NCI-H526 treated with DMSO at 0.1 percent for 48 hours (cell line): ENCODE measurements at regions not wholly inside any gene's neighbourhood (a gene's known extent, or its start where the extent isn't known, plus 50 kb on each side); places are given as distances from the start of the nearest gene placed in this dataset.

Experiments
- DNase-seq: peaks from one replicate; lab custom pipeline; 2025; lab: John Stamatoyannopoulos, UW

GRCh38 chr10:21326594-21327288, 198.7 kb downstream of the SKIDA1 start:
- DNase-seq = no peak

DNA sequence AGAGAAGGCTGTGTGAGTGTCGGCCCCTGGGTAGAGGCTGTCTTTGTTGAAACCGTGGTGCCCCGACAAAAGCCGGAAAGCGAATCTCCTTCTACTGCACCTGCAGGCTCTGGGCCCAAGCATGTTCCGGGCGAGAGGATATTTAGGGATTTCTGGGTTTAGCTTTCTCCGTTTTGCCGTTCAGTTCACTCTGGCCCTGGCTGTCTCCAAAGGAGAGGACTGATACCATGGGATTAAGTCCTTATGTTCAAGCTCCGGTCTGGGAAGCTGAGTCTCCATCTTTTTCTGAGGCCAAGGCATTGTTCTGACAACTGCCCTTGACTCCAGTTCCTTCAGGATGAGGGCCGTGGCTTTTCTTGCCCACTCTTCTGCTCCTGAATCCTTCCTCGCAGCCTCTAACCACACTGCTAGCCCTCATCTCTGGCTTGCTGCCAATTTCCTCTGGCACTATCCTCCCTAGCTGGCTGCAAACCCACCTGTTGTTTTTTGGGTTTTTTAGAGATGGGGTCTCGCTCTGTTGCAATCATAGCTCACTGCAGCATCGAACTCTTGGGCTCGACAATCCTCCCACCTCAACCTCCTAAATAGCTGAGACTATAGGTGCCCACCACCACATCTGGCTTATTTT, 206.8 kb downstream of the SKIDA1 start:
- no peak for DNase-seq

DNA sequence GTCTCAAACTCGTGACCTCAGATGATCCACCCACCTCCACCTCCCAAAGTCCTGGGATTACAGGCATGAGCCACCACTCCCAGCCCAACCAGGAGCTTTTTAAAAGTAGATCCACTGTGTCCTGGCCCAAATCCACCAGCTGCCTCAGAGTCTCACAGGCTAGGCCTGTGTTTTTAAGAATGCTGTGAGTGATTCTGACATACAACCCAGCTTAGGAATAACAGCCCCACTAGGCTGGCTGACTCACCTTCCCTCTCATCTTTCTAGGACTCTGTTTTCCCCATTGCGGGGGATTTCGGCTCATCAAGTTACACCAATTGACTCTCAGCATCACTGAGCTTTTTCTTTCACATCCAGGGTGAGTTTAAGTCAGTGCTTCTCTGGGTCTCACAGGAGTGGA, 207.6 kb downstream of the SKIDA1 start:
- no peak for DNase-seq

DNA sequence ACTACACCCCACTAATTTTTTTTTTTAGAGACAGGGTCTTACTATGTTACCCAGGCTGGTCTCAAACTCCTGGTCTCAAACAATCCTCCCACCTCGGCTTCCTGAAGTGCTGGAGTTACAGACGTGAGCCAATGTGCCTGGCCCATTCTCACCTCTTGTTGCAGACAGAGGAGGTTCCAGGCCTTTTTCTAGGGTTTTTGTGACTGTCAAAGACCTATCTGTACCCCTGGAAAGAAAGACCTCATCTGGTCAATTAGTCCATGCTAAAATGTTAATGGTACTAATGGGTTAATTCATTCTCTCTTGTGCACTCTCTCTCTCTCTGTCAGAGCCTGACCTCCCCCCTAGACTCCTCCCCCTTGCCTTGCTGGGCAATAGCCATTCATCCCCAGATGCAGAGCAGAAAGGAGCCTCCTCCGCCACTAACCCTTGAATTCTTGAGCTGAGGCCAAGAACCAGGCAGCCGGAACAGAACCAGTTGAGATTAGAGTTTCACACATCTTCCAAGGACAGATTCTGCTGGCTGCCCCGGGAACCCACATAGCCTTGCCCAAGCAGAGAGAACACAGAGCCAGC, 209.7 kb downstream of the SKIDA1 start:
- DNase-seq = no peak

GRCh38 chr10:21314906-21315644, 210.4 kb downstream of the SKIDA1 start:
- no peak for DNase-seq

DNA sequence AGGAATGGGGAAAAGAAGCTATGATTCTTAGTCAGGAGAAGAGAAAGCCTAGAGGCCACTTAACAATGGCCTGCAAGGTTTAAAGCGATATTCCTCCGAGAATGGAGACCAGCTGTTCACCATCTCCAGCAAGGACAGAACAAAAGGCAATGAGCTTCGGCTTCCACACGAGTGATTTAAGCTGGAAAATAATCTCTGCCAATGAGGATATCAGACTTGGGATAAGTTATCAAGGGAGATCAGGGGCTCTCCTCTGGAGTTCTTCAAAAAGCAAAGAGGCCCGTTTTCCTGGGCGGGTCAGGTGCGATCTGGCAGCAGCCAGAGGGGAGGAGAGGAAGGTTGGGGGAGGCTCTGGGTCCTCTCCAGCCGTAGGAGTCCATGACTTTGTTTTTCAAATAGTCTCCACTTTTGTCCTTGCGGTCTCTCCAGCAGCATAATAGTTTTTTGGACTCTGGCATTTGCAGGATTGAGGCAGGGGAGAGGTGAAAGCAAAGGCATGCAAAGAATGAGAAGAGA, 211.3 kb downstream of the SKIDA1 start:
- DNase-seq = no peak

GRCh38 chr10:21313691-21314090, 211.8 kb downstream of the SKIDA1 start:
- no peak for DNase-seq

GRCh38 chr10:21311426-21311825, 214.1 kb downstream of the SKIDA1 start:
- no peak for DNase-seq

DNA sequence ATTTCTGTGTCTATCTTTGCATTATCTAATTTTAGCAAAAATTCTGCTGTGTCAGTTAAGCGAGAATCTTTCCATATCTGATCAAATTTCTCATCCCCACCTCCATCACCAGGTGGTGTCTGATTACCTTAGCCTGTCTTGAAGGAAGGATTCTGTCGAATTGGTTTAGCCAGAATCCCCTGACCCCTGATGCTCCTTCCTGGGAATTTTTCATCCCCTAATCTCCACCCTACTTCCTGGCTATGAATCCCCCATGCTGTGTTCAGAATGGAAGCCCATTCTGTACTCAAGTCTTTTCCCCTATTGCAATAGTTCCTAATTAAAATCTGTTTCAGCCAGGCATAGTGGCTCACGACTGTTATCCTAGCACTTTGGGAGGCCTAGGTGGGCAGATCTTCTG, 216.1 kb downstream of the SKIDA1 start:
- no peak for DNase-seq

GRCh38 chr10:21308946-21309345, 216.5 kb downstream of the SKIDA1 start:
- no peak for DNase-seq

- no peak for DNase-seq
Measured at GRCh38 chr10:21308018-21308417, 217.5 kb downstream of the SKIDA1 start.

- no peak for DNase-seq
Measured at GRCh38 chr10:21304608-21305007, 220.9 kb downstream of the SKIDA1 start.

GRCh38 chr10:21304198-21304597, 221.3 kb downstream of the SKIDA1 start:
- DNase-seq = no peak

DNA sequence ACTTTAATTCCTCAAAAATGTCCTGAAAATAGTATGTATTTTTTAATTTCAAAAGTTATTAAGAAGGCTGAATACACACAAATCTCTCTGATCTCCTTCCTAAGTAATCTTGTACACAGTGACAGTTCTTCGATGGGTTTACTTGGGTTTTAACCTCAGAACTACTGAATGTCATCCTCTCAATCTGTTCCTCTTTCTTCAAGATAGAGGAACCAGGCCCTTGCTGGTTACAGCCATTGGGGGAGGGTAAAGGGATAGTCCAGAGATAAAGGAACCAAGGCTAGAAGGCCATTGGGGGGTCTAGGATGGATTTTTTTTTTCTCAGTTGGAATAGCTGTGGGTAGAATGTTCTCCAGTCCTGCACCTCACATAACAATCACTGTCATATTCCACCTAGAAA, 224.9 kb downstream of the SKIDA1 start:
- no peak for DNase-seq

DNA sequence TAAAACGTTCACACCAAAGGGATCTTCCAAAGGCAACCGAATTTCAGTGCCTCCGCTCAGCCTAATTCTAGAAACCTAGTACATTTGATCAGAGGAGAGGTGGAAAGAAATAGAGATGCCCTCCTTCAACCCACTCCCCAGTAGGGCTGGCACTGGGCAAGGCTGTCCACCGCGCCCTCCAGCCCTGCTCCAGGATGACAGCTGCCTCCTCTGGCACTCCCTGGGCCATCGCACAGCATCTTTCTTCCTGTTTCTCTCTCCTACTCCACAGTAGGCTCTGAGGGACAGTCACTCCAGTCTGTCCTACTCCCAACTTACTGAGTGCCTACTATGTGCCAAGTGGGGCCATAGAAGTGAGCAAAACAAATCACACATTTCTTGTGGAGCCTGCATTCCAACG, 226.2 kb downstream of the SKIDA1 start:
- no peak for DNase-seq

DNA sequence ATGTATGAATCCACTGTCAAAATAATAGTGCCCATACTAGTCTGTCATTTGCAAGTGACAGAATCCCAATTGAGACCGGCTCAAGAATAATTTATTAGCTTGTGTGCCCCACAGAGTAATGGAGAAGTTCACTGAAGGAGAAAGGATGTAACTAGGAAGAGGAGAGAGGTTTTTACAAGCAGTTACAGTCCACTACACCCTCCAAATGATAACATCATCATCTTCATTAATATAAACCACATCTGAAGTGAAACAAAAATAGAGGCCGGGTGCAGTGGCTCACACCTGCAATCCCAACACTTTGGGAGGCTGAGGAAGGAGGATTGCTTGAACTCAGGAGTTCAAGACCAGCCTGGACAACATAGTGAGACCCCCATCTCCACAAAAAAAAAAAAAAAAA, 226.8 kb downstream of the SKIDA1 start:
- DNase-seq = no peak

DNA sequence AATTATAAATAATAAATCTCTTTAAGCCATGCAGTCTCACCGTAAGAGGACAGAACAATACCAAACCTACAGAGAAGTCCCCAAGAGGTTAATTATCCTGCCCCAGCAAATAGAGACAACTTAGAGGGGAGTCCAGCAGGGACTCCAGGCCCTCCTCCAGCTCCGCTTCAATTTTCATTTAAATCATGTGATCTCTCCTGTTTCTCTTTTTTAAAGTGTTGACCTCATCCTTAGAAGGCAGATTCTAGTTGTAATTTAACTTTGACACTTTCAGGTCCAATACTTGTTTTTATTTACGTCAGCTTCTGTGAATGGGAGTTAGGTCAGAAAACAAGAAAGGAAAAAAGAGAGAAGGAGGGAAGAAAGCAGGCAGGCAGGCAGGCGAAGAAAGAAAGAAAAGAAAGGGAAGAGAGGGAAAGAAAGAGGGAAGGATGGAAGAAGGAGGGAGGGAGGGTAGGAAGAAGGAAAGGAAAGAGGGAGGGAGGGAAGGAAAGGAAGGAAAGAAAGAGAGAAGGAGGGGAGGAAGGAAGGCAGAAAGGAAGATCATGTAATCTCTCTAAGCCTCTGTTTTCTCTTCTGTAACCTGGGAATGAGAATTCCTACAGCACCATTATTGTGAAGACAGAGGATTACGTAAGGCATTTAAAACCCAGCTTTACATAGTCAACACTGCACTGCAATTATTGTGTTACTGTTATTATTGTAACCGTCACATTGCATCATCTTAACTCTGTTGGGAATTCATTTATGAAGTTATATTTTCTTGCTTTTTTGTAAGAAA, 227.7 kb downstream of the SKIDA1 start:
- DNase-seq = no peak

- no peak for DNase-seq
Measured at GRCh38 chr10:21296575-21297355, 228.7 kb downstream of the SKIDA1 start.

GRCh38 chr10:21293518-21294356, 231.7 kb downstream of the SKIDA1 start:
- DNase-seq = no peak
